DND-41 (cell line): ENCODE measurements at regions not wholly inside any gene's neighbourhood (a gene's known extent, or its start where the extent isn't known, plus 50 kb on each side); places are given as distances from the start of the nearest gene placed in this dataset.

Source experiments
- CTCF ChIP-seq: IDR thresholded peaks from 2 replicates; pipeline ENCODE4 v1.5.1; 2012; ENCODE audit warnings: borderline replicate concordance, low read length, moderate library complexity, mild to moderate bottlenecking; ENCODE audit not compliant: poor library complexity, severe bottlenecking; ENCODE audit errors: extremely low read depth
- EZH2 ChIP-seq: IDR thresholded peaks from 3 replicates; pipeline ENCODE4 v1.6.1; 2012; ENCODE audit warnings: borderline replicate concordance, low read depth, mild to moderate bottlenecking, moderate library complexity, low read length, inconsistent platforms; ENCODE audit not compliant: severe bottlenecking

- TF ChIP-seq CTCF (no peak), EZH2 (no peak)
Observed at GRCh38 chr7:125618516-125618915, 688.9 kb upstream of the POT1 start.
